ENCODE measurements at regions not wholly inside any gene's neighbourhood (a gene's known extent, or its start where the extent isn't known, plus 50 kb on each side); places are given as distances from the start of the nearest gene placed in this dataset.

- ATAC-seq (no peak), DNase-seq (ENCODE audit: low spot score) (no peak)
- H3K36me3 Mint-ChIP-seq: no peaks in the 10 kb centered on the region
- ChIA-PET POLR2A (no interaction called here), CTCF (no interaction called here)
- H3K4me3 Mint-ChIP-seq: no peak overlapping the region
- H3K9me3 Mint-ChIP-seq: no peaks in the 10 kb centered on the region
- peaks cover 11% of the 10 kb centered on the region for H3K27me3 Mint-ChIP-seq (ENCODE audit: low read depth)
- peaks cover 29% of the 10 kb centered on the region for H3K4me1 Mint-ChIP-seq
- no peak overlapping the region for H3K27ac Mint-ChIP-seq
- TF ChIP-seq, protein P1, sequence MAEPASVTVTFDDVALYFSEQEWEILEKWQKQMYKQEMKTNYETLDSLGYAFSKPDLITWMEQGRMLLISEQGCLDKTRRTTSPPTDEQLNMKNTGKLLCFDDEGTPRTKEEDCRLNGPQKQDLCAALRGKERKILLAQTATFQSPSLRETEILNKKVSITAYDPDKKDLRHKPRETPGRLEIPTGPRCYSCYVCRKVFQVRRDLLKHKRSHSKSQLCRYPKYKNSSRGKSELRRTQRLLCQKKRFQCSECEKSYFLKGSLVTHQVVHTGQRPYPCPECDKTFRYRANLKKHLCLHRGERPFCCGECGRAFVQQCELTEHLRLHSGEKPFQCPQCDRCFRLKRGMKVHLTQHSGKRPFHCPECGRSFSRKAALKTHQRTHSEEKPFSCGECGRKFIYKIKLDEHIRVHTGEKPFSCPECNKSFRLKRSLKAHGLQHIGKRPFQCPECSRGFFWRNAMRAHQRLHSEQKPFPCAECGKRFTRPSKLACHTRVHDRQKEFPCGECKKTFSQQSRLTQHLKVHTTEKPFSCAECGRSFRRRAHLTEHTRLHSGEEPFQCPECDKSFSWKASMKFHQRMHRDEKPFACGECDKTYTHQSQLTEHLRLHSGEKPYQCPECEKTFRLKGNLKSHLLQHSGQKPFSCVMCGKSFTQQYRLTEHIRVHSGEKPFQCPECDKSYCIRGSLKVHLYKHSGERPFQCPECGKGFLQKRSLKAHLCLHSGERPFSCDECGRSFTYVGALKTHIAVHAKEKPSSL (CRISPR knock-in tag; conservative IDR thresholded peaks at IDR 0.05): no peak
- TF ChIP-seq USF2 (CRISPR knock-in tag; IDR thresholded peaks at IDR 0.05): peak; percentile 78
Measured at GRCh38 chr15:69823223-69823907, 274.4 kb downstream of the TLE3 start.

DNA sequence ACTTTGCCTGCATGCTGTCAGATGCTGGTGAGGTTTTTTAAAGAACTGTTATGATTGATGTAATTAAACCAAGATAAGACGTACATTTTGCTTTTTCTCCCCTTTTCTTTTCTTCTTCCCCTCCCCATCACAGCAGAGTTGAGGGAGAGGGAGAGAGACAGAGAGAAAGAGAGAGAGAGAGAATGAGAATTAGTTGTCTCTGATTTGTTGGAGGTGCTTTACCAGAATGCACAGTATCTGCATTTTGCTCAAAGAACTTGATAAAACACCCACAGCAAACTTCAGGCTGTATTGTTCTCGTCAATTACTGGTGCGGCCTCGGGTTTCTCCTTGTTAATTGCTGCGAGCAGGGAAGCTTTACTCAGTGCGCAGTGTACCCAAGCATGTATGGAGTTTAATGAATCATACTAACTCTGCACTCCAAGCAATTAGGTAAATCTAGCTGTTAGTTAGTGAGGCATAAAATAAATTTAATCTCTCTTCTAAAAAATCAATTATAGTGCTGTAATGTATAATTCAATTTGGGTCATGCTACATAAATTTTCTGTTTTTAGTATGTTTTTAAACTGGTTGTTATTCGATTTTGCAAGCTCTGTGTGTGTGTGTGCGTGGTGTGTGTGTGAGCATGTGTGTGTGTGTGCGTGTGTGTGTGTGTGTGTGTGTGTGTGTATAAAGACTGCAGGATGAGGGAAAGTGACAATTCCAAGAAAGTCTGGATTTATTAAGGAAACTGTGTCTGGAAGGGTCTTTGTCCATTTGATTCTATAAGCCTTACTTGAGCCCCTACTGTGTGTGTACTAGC, 273.4 kb downstream of the TLE3 start:
- DNase-seq (ENCODE audit: low spot score) (no peak), ATAC-seq (no peak)
- Mint-ChIP-seq H3K4me3 (no peak overlapping the region), H3K27ac (no peak overlapping the region), H3K27me3 (ENCODE audit: low read depth) (peaks cover 9% of the 10 kb centered on the region), H3K36me3 (no peaks in the 10 kb centered on the region), H3K4me1 (peaks cover 29% of the 10 kb centered on the region), H3K9me3 (no peaks in the 10 kb centered on the region)
- no peak for TF ChIP-seq SP1 (CRISPR knock-in tag; conservative IDR thresholded peaks at IDR 0.05)
- POLR2A ChIA-PET: no interaction called here
- CTCF ChIA-PET: no interaction called here

DNA sequence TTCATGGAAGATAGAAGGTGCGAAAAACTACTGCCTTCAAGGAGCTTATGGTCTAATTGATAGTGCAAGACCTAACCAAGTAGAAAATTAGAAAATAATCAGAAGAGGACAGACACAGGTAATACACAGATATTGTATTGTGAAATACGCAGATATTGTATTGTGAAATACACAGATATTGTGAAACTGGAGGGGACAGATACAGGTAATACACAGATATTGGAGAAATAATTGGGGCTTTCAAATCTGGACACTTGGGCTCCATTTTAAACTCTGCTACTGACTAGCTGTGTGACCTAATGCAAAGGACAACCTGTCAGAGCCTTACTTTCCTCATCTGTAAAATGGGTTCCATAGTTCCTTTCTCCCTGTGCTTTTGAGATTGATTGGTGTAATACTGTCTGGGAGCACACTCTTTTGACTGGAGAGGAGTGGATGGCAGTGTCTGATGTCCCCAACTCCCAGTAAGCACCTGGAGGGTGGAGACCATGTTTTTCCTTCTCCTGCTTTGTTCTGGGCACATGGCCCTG, 272.8 kb downstream of the TLE3 start:
- POLR2A ChIA-PET: no interaction called here
- H3K9me3 Mint-ChIP-seq: no peaks in the 10 kb centered on the region
- no peaks in the 10 kb centered on the region for H3K36me3 Mint-ChIP-seq
- TF ChIP-seq OVOL2 (CRISPR knock-in tag; IDR thresholded peaks at IDR 0.05; ENCODE audit: borderline replicate concordance) (no peak), ZNF219 (CRISPR knock-in tag; IDR thresholded peaks at IDR 0.05; ENCODE audit: borderline replicate concordance) (no peak), ZNF138 (CRISPR knock-in tag; conservative IDR thresholded peaks at IDR 0.05) (no peak)
- TF ChIP-seq, protein P2, sequence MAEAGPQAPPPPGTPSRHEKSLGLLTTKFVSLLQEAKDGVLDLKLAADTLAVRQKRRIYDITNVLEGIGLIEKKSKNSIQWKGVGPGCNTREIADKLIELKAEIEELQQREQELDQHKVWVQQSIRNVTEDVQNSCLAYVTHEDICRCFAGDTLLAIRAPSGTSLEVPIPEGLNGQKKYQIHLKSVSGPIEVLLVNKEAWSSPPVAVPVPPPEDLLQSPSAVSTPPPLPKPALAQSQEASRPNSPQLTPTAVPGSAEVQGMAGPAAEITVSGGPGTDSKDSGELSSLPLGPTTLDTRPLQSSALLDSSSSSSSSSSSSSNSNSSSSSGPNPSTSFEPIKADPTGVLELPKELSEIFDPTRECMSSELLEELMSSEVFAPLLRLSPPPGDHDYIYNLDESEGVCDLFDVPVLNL (CRISPR knock-in tag; IDR thresholded peaks at IDR 0.05; ENCODE audit: borderline replicate concordance, low read depth): no peak
- CTCF ChIA-PET: no interaction called here
- H3K27ac Mint-ChIP-seq: no peak overlapping the region
- no peak overlapping the region for H3K4me3 Mint-ChIP-seq
- peaks cover 29% of the 10 kb centered on the region for H3K4me1 Mint-ChIP-seq
- no peak for DNase-seq (ENCODE audit: low spot score)
- H3K27me3 Mint-ChIP-seq (ENCODE audit: low read depth): peaks cover 3% of the 10 kb centered on the region; the same call in 1 of the 2 replicates
- ATAC-seq: no peak

DNA sequence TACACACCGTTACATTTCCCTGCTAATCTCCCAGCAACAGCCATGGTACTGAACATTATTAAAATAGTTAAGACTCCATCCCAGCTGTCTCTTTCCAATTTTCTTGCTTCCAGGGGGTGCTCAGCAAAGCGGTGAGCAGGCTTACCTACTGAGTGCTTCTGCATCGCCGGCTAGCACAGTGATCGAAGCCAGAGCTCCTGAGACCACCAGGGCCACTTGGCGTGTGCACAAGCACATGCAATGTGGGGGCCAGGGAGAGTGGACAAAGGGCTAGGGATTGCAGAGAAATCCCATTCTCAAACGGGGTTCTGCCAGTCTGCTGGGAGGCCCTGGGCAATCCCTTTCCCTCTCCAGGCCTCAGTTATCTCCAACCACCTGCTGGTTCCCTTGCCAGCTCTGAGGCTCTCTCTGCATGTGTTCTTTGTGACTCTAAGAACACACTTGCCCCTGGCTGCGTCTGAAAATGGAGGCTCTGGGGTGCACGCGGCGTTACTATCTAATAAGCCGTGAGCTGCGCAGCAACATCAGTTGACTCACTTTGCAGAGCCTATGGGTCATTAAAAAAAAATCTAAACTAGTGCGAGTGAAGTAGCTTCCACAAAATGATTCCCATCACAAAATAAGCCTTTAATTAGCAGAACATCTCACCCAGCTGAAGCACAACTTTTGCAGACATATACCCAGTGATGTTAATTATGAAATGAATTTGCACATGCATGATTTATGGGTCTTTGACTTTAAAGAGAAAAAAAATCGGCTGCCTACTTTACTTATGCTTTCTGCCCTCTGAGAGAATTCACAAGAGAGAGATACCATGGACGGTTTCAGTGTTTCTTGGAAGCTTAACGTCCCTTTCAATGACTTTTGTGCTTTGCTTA, 271.5 kb downstream of the TLE3 start:
- H3K27ac Mint-ChIP-seq: no peak overlapping the region
- H3K4me3 Mint-ChIP-seq: no peak overlapping the region
- no peaks in the 10 kb centered on the region for H3K36me3 Mint-ChIP-seq
- TF ChIP-seq ATF3 (CRISPR knock-in tag; conservative IDR thresholded peaks at IDR 0.05) (no peak), ZNF423 (CRISPR knock-in tag; IDR thresholded peaks at IDR 0.05) (peak; percentile 96)
- TF ChIP-seq, protein P3, sequence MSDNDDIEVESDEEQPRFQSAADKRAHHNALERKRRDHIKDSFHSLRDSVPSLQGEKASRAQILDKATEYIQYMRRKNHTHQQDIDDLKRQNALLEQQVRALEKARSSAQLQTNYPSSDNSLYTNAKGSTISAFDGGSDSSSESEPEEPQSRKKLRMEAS (CRISPR knock-in tag; IDR thresholded peaks at IDR 0.05): no peak
- DNase-seq (ENCODE audit: low spot score) (no peak), ATAC-seq (no peak; the same call in 1 of the 2 replicates)
- H3K4me1 Mint-ChIP-seq: peaks cover 19% of the 10 kb centered on the region
- no peaks in the 10 kb centered on the region for H3K9me3 Mint-ChIP-seq
- CTCF ChIA-PET: interaction anchor here (0.8 kb wide), 1 partner anchor 9 kb away, joined by 4 read pairs; no protein-coding TSS in a partner anchor
- POLR2A ChIA-PET: interaction anchor here (0.9 kb wide), 1 partner anchor 114 kb away, joined by 3 read pairs; no protein-coding TSS in a partner anchor
- peaks cover 3% of the 10 kb centered on the region; the same call in 1 of the 2 replicates for H3K27me3 Mint-ChIP-seq (ENCODE audit: low read depth)

All from WTC11 (cell line).